ENCODE measurements at regions not wholly inside any gene's neighbourhood (a gene's known extent, or its start where the extent isn't known, plus 50 kb on each side); places are given as distances from the start of the nearest gene placed in this dataset.

DNA sequence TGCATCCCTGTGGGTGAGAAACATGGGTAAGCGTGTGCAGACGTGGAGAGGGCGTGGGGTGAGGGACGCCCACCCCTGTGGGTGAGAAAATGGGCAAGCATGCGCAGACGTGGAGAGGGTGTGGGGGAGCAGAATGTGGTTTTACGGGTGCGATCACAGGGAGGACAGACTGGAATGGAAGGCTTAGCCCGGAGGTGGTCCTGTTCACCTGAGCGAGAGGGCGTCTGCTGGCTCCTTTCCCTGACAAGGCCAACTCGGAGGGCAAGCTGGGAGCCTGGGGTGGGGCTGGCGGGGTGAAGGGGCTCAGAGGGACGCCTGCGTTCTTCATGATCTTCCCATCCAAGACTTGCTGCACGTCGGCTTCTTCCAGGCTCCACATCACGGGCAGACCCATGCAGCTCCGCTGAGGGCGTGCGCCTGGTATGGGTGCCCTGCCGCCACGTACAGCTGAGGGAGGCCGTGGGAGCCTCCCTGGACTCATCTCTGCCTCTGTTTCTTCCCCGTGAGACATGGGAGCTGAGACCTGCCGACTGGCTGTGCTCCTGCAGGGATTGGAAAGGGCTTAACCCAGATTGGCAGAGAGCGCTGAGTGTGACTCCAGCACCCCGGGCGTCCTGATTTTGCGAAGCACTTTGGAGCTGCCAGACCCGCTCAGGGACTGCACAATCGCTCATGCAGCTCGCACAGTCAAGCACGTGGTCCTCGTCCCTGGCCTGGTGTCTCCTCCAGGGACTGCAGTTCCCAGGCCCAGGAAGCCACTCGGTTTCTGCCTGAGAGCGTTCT, 74.3 kb upstream of the SHH start:
- TF ChIP-seq, protein P1, sequence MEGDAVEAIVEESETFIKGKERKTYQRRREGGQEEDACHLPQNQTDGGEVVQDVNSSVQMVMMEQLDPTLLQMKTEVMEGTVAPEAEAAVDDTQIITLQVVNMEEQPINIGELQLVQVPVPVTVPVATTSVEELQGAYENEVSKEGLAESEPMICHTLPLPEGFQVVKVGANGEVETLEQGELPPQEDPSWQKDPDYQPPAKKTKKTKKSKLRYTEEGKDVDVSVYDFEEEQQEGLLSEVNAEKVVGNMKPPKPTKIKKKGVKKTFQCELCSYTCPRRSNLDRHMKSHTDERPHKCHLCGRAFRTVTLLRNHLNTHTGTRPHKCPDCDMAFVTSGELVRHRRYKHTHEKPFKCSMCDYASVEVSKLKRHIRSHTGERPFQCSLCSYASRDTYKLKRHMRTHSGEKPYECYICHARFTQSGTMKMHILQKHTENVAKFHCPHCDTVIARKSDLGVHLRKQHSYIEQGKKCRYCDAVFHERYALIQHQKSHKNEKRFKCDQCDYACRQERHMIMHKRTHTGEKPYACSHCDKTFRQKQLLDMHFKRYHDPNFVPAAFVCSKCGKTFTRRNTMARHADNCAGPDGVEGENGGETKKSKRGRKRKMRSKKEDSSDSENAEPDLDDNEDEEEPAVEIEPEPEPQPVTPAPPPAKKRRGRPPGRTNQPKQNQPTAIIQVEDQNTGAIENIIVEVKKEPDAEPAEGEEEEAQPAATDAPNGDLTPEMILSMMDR (IDR thresholded peaks at IDR 0.05; ENCODE audit: insufficient read depth, missing control alignments) = no peak
- no peak for FAIRE-seq
- DNase-seq (ENCODE audit: insufficient read length, low spot score) = no peak

DNA sequence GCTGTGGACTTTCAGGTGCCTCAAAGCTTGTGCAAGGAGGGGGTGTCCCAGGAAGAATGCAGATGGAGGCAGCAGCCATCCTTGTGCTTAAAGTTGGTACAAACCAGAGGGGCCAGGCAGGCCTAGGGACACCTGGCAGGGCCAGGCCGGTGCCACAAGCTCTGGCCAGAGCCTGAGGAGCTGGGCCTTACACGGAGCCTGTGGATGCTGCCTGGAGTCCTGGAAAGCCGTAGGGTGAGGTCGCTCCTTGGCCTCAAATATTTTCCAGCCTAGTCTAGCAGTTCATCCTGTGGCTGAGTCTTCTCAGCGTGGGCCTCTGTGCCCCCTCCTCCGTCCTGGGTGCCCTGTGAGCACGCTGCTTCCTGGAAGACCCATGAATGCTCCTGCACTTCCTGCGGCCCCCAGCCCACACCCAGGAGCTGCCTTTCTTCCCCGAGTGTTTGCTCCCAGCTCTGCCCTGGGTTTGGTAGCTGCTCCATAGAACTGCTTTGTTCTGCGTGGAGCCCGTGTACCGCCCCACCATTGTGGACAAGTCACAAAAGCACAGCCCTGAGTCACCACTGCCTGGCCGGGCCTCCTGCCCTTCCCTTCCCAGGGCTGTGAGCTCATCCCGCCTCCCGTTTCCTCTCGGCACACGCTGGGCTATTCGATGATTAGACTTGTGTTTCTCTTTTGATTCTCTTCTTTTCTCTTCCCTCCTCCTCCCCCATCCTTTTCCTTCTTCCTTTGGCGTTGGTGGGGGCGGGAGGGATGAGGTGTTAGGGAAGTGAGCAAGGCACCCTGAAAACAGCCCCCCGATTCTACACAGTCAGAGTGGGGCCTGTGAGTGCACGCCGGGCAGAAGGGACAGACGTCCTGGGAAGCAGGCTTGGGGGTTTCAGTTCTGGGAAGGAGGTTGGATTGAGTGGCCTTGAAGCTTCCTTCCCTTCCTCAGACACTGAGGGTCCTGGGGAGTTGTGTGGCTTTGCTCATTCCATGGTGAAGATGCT, 73.2 kb upstream of the SHH start:
- no peak for FAIRE-seq
- DNase-seq (ENCODE audit: insufficient read length, low spot score) = no peak
- TF ChIP-seq, protein P1 (IDR thresholded peaks at IDR 0.05; ENCODE audit: insufficient read depth, missing control alignments) = no peak

DNA sequence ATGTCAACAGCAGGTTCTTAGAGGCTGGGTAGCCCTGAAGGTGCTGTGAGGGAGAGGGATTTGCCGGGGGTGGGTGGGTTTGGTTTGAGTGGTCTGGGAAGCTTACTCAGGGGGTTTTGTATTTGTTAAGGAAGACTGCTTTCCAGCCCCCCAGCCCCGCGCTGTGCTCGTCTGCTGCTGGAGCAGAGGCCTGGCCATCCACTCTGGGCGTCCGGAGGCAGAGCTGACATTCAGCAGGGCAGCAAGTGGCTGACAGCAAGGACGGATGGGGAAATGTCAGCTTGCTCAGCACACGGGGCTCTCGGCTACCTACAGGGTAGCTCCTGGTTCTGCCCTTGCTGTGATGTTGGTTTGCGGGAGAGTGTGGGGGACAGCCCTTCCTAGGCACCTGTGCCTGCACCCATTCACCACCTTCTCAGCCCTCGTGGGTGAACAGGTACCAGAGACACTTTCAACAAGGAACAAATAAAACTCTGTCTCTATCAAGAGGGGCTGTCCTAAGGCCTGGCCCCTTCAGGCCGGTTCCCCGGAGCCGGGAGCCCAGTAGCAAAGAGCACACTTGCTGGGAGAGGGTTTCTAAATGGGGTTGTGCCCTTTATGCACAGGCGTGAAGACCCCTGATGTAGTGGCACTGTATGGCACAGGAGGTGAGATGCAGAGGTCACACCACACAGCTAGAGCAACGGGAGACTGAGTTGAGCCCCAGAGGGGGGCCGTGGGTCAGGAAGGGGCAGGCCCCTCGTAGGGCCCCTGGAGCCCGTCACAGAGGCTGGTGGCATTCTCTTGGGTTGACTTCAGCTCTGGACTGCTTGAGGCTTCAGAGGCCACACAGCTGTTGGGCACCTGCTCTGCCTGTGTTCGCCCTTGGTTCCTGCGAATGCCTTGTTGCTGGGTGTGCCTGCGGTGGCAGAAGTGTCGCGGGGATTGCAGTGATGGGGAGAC, 72.2 kb upstream of the SHH start:
- FAIRE-seq (no peak), DNase-seq (ENCODE audit: insufficient read length, low spot score) (no peak)
- TF ChIP-seq, protein P1 (IDR thresholded peaks at IDR 0.05; ENCODE audit: insufficient read depth, missing control alignments) = no peak

DNA sequence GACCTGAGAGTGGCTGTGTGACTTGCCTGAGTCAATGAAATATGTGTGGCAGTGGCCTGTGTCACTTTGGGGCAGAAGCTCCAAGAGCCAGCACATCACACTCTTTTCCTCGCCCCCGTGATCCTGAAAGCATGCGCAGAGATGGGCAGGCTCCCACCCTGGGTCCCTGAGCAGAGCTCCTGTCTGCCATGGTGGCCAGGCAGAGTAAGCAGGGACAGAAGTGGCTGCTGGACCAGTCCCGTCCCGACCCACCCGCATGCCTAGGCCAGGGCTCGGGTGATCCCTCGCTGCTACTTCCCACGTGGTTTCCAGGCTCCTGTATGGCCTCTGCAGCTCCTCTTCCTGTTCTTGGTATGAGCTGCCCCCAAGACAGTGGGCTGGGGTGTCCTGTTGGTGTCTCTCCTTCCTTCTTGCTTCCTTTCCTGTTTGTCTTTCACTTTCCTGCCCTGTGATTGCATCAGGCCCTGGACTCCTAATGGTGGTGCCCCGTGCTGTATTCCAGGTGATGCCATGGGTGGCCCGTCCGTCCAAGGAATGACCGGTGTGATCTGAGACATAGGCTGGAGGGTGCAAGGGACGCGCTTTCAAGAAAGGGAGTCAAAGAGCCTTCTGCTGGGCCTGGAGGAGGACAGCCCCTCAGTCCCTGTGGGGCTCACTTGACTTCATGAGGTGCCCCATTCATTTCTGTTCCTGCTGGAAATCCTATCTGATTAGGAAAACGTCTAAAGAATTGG, 71.4 kb upstream of the SHH start:
- no peak for DNase-seq (ENCODE audit: insufficient read length, low spot score)
- TF ChIP-seq, protein P1 (IDR thresholded peaks at IDR 0.05; ENCODE audit: insufficient read depth, missing control alignments) = no peak
- no peak for FAIRE-seq

DNA sequence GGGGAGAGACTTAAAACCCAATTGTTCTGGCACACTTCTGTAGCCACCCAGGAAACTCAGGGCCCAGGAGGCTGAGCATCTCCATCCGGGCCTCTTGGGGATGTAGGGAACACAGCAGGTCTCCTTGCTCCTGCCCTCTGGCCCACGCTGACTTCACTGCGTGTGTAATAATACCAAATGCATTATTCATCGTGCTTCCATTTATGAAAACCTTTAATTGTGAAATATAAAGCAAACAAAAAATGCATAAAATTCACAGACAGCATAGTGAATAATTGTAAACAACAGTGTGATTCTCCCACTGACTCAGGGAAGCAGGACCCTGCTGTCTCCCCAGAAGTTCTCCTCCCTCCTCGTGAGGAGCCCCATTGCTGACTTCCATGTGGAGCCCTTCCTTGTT, 70.3 kb upstream of the SHH start:
- TF ChIP-seq, protein P1 (IDR thresholded peaks at IDR 0.05; ENCODE audit: insufficient read depth, missing control alignments) = no peak
- no peak for DNase-seq (ENCODE audit: insufficient read length, low spot score)
- no peak for FAIRE-seq

Measured in D721Med (cell line).